Fibroblast of the aortic adventitia (primary cell): ENCODE measurements at regions not wholly inside any gene's neighbourhood (a gene's known extent, or its start where the extent isn't known, plus 50 kb on each side); places are given as distances from the start of the nearest gene placed in this dataset.

Source experiments
- DNase-seq: peaks from one replicate; pipeline ENCODE4 v3.0.0-alpha.2; 2010; ENCODE audit warnings: low read depth
- H3K4me3 ChIP-seq: 2 replicates; pipeline ENCODE4 v1.5.1; 2011; ENCODE audit warnings: low read depth, mild to moderate bottlenecking, control low read depth, low read length, moderate library complexity
- TF ChIP-seq, protein P1 (sequence below): IDR thresholded peaks from 2 replicates; pipeline ENCODE4 v1.5.1; 2011; ENCODE audit warnings: mild to moderate bottlenecking, low read length, control low read depth, inconsistent platforms; ENCODE audit not compliant: insufficient read depth

DNA sequence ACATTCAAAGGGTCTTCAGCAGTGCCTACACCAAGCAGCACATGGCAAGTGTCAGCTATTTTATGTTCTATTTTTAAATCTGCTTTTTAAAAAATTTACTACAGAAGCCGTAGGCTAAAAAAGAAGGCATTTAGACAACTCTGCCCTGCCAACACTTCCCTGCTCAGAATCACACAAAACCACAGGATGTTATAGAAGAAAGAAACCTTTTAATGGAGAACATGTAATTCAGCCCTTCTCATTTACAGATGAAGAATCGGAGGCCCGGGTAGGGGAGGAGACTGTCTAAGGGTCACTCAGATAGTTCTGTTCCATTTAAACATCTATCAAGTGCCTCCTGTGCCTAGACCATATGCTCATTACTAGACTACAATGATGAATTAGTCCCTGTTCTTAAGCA, 171.8 kb upstream of the NTF3 start:
- DNase-seq, result no peak
- no peak overlapping the region for H3K4me3 ChIP-seq
- TF ChIP-seq, protein P1, sequence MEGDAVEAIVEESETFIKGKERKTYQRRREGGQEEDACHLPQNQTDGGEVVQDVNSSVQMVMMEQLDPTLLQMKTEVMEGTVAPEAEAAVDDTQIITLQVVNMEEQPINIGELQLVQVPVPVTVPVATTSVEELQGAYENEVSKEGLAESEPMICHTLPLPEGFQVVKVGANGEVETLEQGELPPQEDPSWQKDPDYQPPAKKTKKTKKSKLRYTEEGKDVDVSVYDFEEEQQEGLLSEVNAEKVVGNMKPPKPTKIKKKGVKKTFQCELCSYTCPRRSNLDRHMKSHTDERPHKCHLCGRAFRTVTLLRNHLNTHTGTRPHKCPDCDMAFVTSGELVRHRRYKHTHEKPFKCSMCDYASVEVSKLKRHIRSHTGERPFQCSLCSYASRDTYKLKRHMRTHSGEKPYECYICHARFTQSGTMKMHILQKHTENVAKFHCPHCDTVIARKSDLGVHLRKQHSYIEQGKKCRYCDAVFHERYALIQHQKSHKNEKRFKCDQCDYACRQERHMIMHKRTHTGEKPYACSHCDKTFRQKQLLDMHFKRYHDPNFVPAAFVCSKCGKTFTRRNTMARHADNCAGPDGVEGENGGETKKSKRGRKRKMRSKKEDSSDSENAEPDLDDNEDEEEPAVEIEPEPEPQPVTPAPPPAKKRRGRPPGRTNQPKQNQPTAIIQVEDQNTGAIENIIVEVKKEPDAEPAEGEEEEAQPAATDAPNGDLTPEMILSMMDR, result no peak

DNA sequence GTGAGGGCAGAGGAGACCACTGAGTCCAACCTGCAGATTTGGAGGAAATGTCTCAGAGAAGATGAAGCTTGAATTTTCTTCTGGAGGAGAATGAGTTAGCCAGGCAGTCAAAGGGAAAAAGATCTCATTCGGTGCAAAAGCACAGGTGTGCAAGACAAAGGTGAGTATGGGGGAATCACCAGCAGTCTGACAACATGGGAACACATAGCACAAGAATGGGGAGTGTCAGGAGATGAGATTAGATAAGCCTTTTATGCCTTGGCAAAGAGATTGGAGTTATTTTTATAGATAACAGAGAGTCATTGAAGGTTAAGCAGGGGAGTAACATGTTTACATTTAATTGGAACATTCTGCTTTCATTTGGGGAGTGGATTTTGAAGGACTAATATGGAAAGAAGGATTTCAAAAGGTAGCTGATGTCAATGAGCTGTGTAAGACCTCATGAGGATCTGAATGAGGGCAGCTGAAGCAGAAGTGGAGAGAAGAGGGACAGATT, 171.3 kb upstream of the NTF3 start:
- DNase-seq, result no peak
- TF ChIP-seq, protein P1, result no peak
- no peak overlapping the region for H3K4me3 ChIP-seq

DNA sequence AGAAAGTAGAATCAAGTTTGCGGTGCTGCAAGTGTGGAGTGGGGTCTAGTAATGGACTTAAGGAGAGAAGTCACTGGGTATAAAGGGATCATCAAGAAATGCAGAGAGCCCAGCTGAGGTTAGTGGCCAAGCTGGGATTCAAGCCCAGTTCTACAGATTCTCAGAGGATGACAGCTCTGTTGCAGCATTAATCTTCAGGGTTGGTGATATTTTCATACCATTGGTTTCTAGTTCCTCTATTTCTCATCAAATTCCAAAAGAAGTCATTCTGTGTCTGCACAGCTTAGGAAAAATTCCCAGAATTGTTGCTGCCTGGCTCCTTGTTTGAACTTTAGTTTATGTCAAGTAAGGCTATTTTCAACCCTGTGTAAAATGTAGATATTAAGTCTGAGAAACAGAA, 169.5 kb upstream of the NTF3 start:
- H3K4me3 ChIP-seq, result no peak overlapping the region
- TF ChIP-seq, protein P1, result no peak
- DNase-seq, result no peak

DNA sequence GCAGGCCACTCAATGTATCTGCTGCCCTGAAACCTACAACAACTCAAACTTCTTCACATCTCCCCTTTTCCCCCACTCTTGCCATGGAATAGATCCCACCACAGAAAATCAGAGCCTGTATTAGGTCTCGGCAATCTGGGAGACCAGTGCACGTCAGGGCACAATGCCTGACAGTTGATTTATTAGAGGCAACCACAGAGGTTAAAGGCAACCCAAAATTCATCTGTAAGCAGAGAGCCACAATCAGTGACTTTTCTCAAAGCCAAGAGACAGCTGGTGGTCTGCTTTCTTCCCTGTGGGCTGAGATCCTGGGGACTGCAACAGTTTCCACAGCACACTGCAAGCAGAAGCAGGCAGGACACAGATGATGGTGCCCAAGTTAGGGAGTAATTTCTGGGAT, 169.0 kb upstream of the NTF3 start:
- H3K4me3 ChIP-seq, result no peak overlapping the region
- TF ChIP-seq, protein P1, result no peak
- no peak for DNase-seq

DNA sequence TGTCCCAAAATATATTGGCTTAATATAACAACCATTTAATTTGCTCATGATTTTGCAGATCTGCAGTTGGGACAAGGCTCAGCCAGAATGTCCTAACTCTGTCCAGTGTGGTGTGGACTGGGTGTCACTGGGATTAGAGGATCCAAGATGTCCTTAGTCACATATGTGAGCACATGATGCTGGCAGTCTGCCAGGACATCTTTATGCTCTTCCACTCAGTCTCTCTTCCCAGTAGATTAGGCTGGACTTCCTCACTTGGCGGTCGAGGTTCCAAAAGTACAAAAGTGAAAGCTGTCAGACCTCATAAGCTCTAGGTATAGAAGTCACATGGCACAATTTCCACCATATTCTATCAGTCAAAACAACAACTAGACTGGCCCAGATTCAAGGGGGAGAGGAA, 167.9 kb upstream of the NTF3 start:
- H3K4me3 ChIP-seq, result no peak overlapping the region
- DNase-seq, result no peak

DNA sequence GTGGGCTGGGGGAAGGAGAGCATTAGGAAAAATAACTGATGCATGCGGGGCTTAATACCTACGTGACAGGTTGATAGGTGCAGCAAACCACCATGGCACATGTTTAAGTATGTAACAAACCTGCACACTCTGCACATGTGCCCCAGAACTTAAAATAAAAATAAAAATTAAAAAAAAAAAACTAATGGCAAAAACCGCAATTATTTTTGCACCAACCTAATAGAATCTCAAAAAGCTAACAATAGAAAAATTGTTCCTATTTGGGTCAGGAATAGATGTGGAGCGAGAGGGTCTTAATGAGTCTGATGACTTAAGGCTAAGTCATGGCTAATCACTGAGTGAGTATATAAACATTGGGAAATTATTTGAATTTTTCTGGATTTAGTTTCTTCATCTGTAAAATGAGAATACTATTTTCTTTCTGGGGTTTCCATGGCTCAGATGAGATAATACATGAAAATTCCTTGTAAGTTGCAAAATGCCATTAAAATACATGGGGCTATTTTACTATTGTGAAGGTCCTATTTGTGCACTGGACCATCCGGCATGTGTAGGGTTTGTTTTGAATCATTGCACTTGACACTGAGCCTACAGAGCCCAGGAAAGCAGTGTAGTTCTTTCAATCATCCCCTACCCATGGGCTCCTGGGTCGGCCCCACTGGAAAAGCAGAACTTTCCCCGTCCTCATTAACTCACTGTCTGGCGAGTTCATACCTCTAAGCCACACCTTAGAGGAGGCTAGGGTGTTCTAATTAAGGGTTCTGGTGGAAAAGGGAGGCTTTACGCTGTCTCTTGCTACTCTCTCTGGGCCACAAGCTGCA, 164.1 kb upstream of the NTF3 start:
- H3K4me3 ChIP-seq, result no peak overlapping the region
- TF ChIP-seq, protein P1, result no peak
- no peak for DNase-seq

More for the DNA sequence above, 167.9 kb upstream of the NTF3 start:
- TF ChIP-seq, protein P1, result no peak
